ENCODE measurements at regions not wholly inside any gene's neighbourhood (a gene's known extent, or its start where the extent isn't known, plus 50 kb on each side); places are given as distances from the start of the nearest gene placed in this dataset.

DNA sequence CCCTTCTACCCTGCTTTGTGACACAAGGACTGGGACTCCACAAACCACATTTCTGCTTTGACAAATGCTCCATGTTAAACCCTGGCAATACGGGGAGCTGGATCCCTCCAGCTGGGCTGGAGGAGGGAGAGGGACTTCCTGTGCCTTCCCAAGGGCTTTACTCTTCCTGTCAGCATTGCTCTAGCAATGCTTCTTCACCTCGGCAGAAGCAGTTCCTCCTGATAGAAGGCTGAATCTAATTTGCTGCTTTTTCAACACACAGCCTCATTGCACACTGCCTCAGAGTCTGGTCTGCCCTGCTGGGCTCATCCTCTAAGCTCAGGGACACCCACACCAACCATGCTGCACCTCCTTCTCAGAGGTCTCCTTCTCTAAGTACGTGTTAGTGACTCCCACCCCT is 142.8 kb upstream of the SMAD3 start:
- no peak overlapping the region for H3K27ac Mint-ChIP-seq (ENCODE audit: unreplicated experiment)
- intact Hi-C loops (cut with micrococcal nuclease; ENCODE audit: unreplicated experiment) = no loop called here
- Histone ChIP-seq H3K27me3 (replicated peaks; ENCODE audit: control insufficient read depth, insufficient read depth, low read length) (no peaks in the 10 kb centered on the region), H3K9me3 (no peaks in the 10 kb centered on the region; the same call in 1 of the 2 replicates), H3K36me3 (ENCODE audit: control insufficient read depth, insufficient read depth, low read length) (no peaks in the 10 kb centered on the region), H3K4me1 (peaks cover 21% of the 10 kb centered on the region), H3K4me3 (ENCODE audit: low read depth, low read length) (no peak overlapping the region)
- peaks cover 6% of the 10 kb centered on the region for H3K36me3 Mint-ChIP-seq (ENCODE audit: insufficient read depth, unreplicated experiment)
- DNase-seq = no peak
- TF ChIP-seq, protein P1, sequence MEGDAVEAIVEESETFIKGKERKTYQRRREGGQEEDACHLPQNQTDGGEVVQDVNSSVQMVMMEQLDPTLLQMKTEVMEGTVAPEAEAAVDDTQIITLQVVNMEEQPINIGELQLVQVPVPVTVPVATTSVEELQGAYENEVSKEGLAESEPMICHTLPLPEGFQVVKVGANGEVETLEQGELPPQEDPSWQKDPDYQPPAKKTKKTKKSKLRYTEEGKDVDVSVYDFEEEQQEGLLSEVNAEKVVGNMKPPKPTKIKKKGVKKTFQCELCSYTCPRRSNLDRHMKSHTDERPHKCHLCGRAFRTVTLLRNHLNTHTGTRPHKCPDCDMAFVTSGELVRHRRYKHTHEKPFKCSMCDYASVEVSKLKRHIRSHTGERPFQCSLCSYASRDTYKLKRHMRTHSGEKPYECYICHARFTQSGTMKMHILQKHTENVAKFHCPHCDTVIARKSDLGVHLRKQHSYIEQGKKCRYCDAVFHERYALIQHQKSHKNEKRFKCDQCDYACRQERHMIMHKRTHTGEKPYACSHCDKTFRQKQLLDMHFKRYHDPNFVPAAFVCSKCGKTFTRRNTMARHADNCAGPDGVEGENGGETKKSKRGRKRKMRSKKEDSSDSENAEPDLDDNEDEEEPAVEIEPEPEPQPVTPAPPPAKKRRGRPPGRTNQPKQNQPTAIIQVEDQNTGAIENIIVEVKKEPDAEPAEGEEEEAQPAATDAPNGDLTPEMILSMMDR (IDR thresholded peaks at IDR 0.05; ENCODE audit: insufficient read depth in 1 of 2, low read depth in 1 of 2, low read length in 1 of 2, severe bottlenecking in 1 of 2, unreplicated experiment in 1 of 2) = no peak
- no TSS peak for BruUV-seq (replicated peaks)
- H3K9me3 Mint-ChIP-seq (ENCODE audit: unreplicated experiment) = peaks cover 23% of the 10 kb centered on the region
- no peaks in the 10 kb centered on the region for H3K27me3 Mint-ChIP-seq (ENCODE audit: insufficient read depth, unreplicated experiment)
- H3K4me1 Mint-ChIP-seq (ENCODE audit: low read depth, unreplicated experiment) = peaks cover 27% of the 10 kb centered on the region
- H3K4me3 Mint-ChIP-seq (ENCODE audit: unreplicated experiment) = no peak overlapping the region
- ChIA-PET CTCF (interaction anchor here (0.6 to 0.9 kb wide), 2 partner anchors 9 to 15 kb away, joined by 3 read pairs; no protein-coding TSS in a partner anchor), POLR2A (interaction anchor here (0.5 kb wide), 1 partner anchor 1355 kb away, joined by 6 read pairs; the partner anchor contains the start of gene FEM1B)

DNA sequence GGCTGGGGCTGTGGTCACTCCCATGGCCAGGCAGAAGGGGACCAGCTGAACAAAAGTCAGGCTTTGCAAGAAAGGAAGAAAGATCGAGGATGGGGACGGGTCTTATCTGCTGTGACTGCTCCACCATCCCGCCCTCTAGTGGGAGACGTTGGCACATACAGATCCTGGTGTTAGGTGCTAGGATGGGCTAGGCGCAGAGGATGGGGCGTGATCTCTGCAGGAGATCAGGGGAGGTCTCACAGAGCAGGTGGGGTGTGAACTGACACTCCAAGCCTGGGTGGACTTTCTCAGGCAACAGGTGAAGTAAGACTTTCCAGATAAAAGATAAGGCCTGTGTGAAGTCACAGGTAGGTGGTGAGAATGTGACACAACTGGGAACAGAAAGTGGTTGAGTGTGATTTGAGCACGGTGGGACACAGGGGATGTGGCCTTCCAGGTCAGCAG is 141.9 kb upstream of the SMAD3 start:
- TF ChIP-seq, protein P1 (IDR thresholded peaks at IDR 0.05; ENCODE audit: insufficient read depth in 1 of 2, low read depth in 1 of 2, low read length in 1 of 2, severe bottlenecking in 1 of 2, unreplicated experiment in 1 of 2) = peak; percentile 38 to 52
- Mint-ChIP-seq H3K27ac (ENCODE audit: unreplicated experiment) (no peak overlapping the region), H3K36me3 (ENCODE audit: insufficient read depth, unreplicated experiment) (peaks cover 6% of the 10 kb centered on the region), H3K4me3 (ENCODE audit: unreplicated experiment) (no peak overlapping the region), H3K27me3 (ENCODE audit: insufficient read depth, unreplicated experiment) (no peaks in the 10 kb centered on the region), H3K4me1 (ENCODE audit: low read depth, unreplicated experiment) (peaks cover 35% of the 10 kb centered on the region), H3K9me3 (ENCODE audit: unreplicated experiment) (peaks cover 24% of the 10 kb centered on the region)
- ChIA-PET POLR2A (no interaction called here), CTCF (interaction anchor here (0.6 to 0.9 kb wide), 2 partner anchors 10 to 15 kb away, joined by 3 read pairs; no protein-coding TSS in a partner anchor)
- H3K4me3 ChIP-seq (ENCODE audit: low read depth, low read length) = no peak overlapping the region
- no peaks in the 10 kb centered on the region; the same call in 1 of the 2 replicates for H3K9me3 ChIP-seq
- H3K36me3 ChIP-seq (ENCODE audit: control insufficient read depth, insufficient read depth, low read length) = no peaks in the 10 kb centered on the region
- peak in 1 of 2 experiments; percentile 58 for DNase-seq
- peaks cover 29% of the 10 kb centered on the region for H3K4me1 ChIP-seq
- no TSS peak for BruUV-seq (replicated peaks)
- H3K27me3 ChIP-seq (replicated peaks; ENCODE audit: control insufficient read depth, insufficient read depth, low read length) = no peaks in the 10 kb centered on the region
- intact Hi-C loops (cut with micrococcal nuclease; ENCODE audit: unreplicated experiment) = no loop called here

DNA sequence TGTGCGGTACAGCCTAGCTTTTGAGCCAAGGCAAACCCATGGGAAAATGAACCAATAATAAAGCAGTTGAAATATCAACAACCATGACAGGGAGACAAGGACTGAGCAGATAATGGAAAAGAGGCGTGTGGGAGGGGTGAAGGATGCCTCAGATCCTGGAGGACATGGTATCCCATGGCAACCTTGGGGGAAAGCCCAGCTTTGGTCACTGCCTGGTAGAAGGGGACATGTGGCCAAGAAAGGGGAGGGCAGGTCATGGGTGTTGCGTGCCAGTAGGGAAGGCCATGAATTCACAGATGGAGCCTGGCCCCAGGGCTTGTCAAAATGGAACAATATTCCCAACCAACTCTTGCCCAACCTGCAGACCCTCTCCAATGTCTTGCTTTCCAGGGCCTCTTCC is 140.5 kb upstream of the SMAD3 start:
- Histone ChIP-seq H3K27me3 (replicated peaks; ENCODE audit: control insufficient read depth, insufficient read depth, low read length) (no peaks in the 10 kb centered on the region), H3K36me3 (ENCODE audit: control insufficient read depth, insufficient read depth, low read length) (no peaks in the 10 kb centered on the region), H3K4me1 (peaks cover 41% of the 10 kb centered on the region), H3K4me3 (ENCODE audit: low read depth, low read length) (no peak overlapping the region), H3K9me3 (no peaks in the 10 kb centered on the region; the same call in 1 of the 2 replicates)
- ChIA-PET POLR2A (no interaction called here), CTCF (no interaction called here)
- Mint-ChIP-seq H3K27me3 (ENCODE audit: insufficient read depth, unreplicated experiment) (no peaks in the 10 kb centered on the region), H3K27ac (ENCODE audit: unreplicated experiment) (no peak overlapping the region), H3K9me3 (ENCODE audit: unreplicated experiment) (peaks cover 31% of the 10 kb centered on the region), H3K4me3 (ENCODE audit: unreplicated experiment) (no peak overlapping the region), H3K36me3 (ENCODE audit: insufficient read depth, unreplicated experiment) (peaks cover 6% of the 10 kb centered on the region), H3K4me1 (ENCODE audit: low read depth, unreplicated experiment) (peaks cover 44% of the 10 kb centered on the region)
- no peak for DNase-seq
- TF ChIP-seq, protein P1 (IDR thresholded peaks at IDR 0.05; ENCODE audit: insufficient read depth in 1 of 2, low read depth in 1 of 2, low read length in 1 of 2, severe bottlenecking in 1 of 2, unreplicated experiment in 1 of 2) = no peak
- no TSS peak for BruUV-seq (replicated peaks)
- intact Hi-C loops (cut with micrococcal nuclease; ENCODE audit: unreplicated experiment) = no loop called here

Data from Caco-2 (cell line).